RWPE1 (cell line): ENCODE measurements at regions not wholly inside any gene's neighbourhood (a gene's known extent, or its start where the extent isn't known, plus 50 kb on each side); places are given as distances from the start of the nearest gene placed in this dataset.
"Not testable (repeated sequence)": the region's sequence is repeated elsewhere in the genome, so short reads cannot be mapped to it uniquely, and the experiment has no call there.

Experiments
- CTCF ChIA-PET: fragments of 350-600 bp; sonication (Branson Sonifier 250); formaldehyde crosslinking; extraction: SDS; loops from one replicate; lab custom pipeline; 2021; lab: Yijun Ruan, JAX
- POLR2A ChIA-PET: fragments of 400-600 bp; formaldehyde crosslinking; extraction: SDS; loops from one replicate; lab custom pipeline; 2020; ENCODE audit warnings: antibody characterized with exemption; ENCODE audit not compliant: low non-redundant PET; lab: Yijun Ruan, JAX
- DNase-seq: peaks from one replicate; pipeline ENCODE4 v3.0.0; 2012; ENCODE audit warnings: low spot score
- H3K27ac ChIP-seq: fragments of 450-650 bp; 2 replicates; pipeline ENCODE4 v1.5.1; 2017
- CTCF ChIP-seq: fragments of 450-650 bp; conservative IDR thresholded peaks from 2 replicates; pipeline ENCODE4 v1.5.1; 2017; ENCODE audit warnings: low read depth, mild to moderate bottlenecking

- CTCF ChIA-PET, result interaction anchor here (0.7 kb wide), 1 partner anchor 1748 kb away, joined by 4 read pairs; no protein-coding TSS in a partner anchor
- no peak for TF ChIP-seq CTCF
- POLR2A ChIA-PET, result no interaction called here
- H3K27ac ChIP-seq, result no peak overlapping the region
- no peak for DNase-seq
Observed at GRCh38 chr12:62003701-62004100, 256.5 kb upstream of the USP15 start.

GRCh38 chr12:62005615-62006014 lies 254.6 kb upstream of the USP15 start:
- TF ChIP-seq CTCF, result no peak
- H3K27ac ChIP-seq, result no peak overlapping the region
- ChIA-PET CTCF (interaction anchor here (0.7 to 0.8 kb wide), 2 partner anchors 59 to 1751 kb away, joined by 3 read pairs; no protein-coding TSS in a partner anchor), POLR2A (no interaction called here)
- no peak for DNase-seq

- ChIA-PET POLR2A (no interaction called here), CTCF (interaction anchor here (0.7 to 0.8 kb wide), 2 partner anchors 59 to 1752 kb away, joined by 3 read pairs; no protein-coding TSS in a partner anchor)
- H3K27ac ChIP-seq, result no peak overlapping the region
- peak; percentile 75 for TF ChIP-seq CTCF
- DNase-seq, result peak; percentile 36
Observed at GRCh38 chr12:62006076-62006732, 254.0 kb upstream of the USP15 start.

GRCh38 chr12:62008703-62009102 lies 251.5 kb upstream of the USP15 start:
- ChIA-PET CTCF (interaction anchor here (0.6 kb wide), 1 partner anchor 42 kb away, joined by 3 read pairs; no protein-coding TSS in a partner anchor), POLR2A (no interaction called here)
- no peak for TF ChIP-seq CTCF
- no peak overlapping the region for H3K27ac ChIP-seq
- no peak for DNase-seq

GRCh38 chr12:62009445-62009844 lies 250.8 kb upstream of the USP15 start:
- no peak for DNase-seq
- POLR2A ChIA-PET, result no interaction called here
- CTCF ChIA-PET, result no interaction called here
- TF ChIP-seq CTCF, result no peak
- no peak overlapping the region for H3K27ac ChIP-seq

- POLR2A ChIA-PET, CTCF ChIA-PET: not testable (repeated sequence)
Observed at GRCh38 chr12:62010331-62010906, 249.8 kb upstream of the USP15 start.

GRCh38 chr12:62010973-62011372 lies 249.2 kb upstream of the USP15 start:
- CTCF ChIA-PET, POLR2A ChIA-PET, H3K27ac ChIP-seq, DNase-seq: not testable (repeated sequence)

More at GRCh38 chr12:62010331-62010906, 249.8 kb upstream of the USP15 start:
- H3K27ac ChIP-seq, DNase-seq: not testable (repeated sequence)
